HG02943 (cell line): ENCODE measurements at regions not wholly inside any gene's neighbourhood (a gene's known extent, or its start where the extent isn't known, plus 50 kb on each side); places are given as distances from the start of the nearest gene placed in this dataset.

Experiments used
- ATAC-seq: cut with Tn5 transposase; IDR thresholded peaks from one replicate; pipeline ENCODE4 v1.9.1; 2021; ENCODE audit warnings: mild to moderate bottlenecking, low read depth, moderate library complexity; ENCODE audit not compliant: unreplicated experiment

DNA sequence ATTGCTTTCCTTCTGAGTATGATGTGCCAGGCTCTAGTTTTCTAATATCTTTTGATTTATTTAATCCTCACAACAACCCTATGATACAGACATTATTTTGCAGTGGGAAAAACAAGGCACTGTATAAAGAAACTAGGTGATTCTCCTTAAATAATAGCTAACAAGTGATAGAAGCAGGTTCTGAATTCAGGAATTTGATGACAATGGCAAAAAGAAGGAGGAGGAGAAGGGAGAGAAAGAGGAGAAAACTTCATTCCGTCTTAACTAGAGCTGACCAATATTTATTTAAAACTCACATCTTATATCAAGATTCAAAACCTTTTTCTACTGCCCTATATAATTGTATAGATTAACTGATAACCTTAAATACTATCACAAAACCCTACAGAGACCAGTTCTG, 1477.1 kb upstream of the PCDH7 start:
- no peak for ATAC-seq

GRCh38 chr4:29243851-29244250, 1476.3 kb upstream of the PCDH7 start:
- no peak for ATAC-seq

DNA sequence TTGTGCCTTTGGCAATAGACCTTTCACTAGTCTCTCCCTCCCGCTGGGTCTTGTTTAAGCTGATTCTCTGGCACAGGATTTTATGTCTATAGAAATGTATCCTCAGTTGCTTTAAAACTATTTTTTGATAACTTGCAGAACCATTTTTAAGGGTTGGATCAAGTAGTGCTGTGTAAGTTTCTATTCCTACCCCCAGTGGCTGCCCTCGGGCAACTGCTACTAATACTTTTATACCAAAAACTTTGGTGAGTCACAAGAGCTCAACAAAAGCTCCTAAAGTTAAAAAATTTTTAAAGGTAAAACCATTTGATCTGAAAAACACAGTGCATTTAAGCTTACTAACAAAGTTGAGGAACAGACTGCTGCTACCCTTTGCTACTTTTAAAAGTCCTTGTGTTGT, 1460.6 kb upstream of the PCDH7 start:
- ATAC-seq = no peak

DNA sequence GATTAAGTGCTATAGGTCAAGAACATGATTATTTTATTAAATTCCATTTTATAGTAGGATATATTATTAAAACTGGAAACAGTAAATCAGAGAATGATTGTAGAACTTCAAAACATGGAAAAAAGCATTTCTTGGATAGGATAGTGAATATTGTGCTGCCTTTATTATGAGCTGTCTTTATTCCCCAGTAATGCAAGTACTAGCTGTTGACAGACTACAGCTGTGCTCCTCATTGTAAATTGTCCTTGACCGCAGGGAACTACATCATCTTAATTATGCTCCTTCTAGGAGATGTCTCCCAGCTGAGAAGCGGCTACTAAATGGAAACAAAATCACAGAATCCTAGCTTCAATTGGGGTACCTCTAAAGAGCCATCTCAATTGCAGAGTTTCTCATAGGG, 1457.2 kb upstream of the PCDH7 start:
- no peak for ATAC-seq

- no peak for ATAC-seq
Observed at GRCh38 chr4:29276150-29276549, 1444.0 kb upstream of the PCDH7 start.

GRCh38 chr4:29277381-29277780, 1442.8 kb upstream of the PCDH7 start:
- ATAC-seq = no peak

DNA sequence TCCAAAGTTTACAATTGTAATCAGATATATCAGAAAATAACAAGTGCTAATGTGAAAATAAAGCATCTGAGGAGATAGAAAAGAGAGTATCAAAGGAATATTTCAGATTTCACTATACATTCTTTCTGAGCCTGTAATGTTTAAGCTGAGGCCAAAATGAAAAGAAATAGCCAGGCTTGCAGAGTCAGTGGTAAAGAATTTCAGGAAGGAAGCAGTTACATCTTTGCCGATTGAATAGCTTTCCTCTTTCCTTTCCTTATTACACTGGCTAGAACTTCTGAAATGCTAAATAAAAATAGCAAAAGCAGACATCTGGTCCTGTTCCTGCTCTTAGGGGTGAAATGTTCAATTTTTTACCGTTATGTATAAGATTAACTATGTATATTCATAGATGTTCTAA, 1441.6 kb upstream of the PCDH7 start:
- ATAC-seq = no peak

- ATAC-seq = no peak
Observed at GRCh38 chr4:29289118-29289517, 1431.1 kb upstream of the PCDH7 start.

DNA sequence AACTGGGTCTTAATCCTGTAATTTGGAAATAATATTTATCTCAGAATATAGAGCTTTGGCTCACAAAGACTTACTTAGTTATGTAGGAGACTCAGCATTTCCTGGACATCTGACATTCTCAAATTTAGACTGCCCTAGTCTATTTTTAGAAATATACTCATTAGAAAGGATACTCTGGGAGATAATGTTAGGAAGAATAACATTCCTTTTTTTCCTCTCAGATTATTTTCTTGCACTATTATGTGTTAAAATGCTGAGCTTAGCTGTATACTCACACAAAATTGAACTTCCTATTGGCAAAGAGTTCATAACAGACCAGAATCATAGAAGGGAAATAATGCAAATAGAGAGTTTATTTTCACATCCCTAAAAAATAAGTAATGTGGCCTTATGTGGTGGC, 1424.9 kb upstream of the PCDH7 start:
- no peak for ATAC-seq

DNA sequence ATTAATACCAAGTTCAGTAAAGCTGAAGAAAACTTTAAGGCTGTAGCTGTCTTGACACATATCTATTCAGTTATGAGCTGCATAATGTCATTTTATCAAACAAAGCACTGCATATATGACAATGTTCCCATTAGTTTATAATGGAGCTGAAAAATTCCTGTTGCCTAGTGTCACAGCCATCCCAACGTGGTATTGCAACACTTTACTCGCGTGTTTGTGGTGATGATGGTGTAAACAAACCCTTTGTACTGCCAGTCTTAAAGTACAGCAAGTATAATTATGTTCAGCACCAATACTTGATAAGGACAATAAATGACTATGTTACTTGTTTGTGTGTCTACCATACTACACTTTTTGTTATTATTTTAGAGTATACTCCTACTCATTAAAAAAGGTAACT, 1415.6 kb upstream of the PCDH7 start:
- ATAC-seq = no peak

DNA sequence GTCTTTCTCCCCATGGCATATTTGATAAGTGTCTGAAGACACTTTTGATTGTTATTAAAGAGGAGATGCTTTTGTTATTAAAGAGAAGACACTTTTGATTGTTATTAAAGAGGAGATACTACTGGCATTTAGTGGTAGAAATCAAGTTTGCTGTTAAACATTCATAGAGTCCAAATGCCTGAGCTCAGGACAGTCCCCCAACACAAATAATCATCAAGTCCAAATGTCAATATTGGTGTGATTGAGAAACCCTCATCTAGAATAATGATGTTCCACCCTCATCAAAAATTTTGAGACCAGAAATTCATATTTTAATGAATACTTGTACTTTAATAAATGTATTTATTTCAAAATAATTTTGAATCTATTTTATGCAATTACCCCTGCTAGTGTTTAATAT, 1412.9 kb upstream of the PCDH7 start:
- no peak for ATAC-seq

DNA sequence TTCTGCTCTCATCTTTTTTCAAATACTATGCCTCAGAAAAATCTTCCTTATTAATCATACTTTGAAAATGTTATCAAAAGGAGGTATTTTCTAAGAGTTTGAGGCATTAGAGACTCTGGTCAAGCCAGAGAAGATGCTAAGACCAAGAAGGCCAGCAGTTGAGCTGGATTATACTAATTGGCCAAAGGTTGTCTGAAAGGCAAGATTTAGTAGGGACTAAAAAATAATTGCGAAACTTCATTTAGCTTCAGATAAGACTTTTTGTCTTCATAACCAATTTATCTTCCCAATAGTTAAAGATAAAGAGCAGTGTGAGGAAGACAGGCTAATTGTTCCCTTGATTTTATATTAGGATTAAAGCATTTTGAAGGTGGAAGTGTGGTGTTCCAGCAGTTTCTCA, 1412.4 kb upstream of the PCDH7 start:
- no peak for ATAC-seq

GRCh38 chr4:29309050-29309449, 1411.1 kb upstream of the PCDH7 start:
- no peak for ATAC-seq

GRCh38 chr4:29310252-29310651, 1409.9 kb upstream of the PCDH7 start:
- ATAC-seq = no peak

GRCh38 chr4:29311247-29311646, 1408.9 kb upstream of the PCDH7 start:
- no peak for ATAC-seq

- no peak for ATAC-seq
Observed at GRCh38 chr4:29319663-29320340, 1400.4 kb upstream of the PCDH7 start.

DNA sequence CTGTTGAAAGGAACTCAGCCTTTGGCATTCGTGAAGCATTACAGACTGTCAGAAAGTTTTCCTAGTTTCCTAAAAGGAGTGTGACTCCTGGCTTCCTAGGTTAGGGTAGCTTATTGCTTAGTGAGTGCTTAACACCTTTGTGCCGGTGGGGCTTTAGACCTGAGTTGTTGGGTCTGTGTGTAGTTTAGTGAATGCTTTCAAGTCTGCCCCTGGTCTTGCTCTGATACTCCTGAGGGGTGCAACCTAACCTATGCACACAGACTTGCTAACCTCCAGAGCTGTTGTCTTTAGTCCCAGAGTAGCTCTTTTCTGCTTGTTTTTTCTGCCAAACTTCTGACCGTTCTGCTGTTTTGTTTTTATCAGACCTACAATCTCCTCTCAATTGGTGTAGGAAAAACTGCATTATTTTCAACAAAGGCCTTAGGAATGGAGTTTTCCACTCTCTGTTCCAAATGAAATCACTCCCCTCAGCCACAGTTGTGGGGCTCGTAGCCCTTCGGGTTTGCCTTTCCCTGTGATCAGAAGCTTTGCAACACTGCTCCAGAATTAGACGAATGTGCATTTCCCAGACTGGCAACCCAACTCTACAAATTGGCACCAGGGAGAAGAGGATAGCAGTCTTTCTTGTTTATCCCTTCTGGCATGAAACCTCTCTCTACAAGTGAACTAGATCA, 1399.1 kb upstream of the PCDH7 start:
- no peak for ATAC-seq

DNA sequence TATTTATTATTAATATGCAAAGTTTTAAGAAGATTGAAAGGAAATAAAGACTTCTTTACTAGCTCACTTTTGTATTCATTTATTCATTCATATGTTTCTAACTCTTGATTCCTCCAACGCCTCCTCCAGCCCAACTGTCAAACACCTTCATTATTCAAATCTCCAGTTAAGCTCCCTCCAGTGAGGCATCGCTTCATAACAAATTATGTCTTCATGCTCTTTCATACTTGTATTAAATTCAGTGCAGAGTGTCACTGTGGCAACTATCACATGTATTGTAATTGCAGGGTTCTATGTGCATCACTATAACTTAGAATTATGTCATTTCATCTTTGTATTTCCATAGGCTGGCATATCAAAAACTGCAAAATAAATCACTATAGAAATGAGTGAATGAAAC, 1394.2 kb upstream of the PCDH7 start:
- ATAC-seq = no peak

DNA sequence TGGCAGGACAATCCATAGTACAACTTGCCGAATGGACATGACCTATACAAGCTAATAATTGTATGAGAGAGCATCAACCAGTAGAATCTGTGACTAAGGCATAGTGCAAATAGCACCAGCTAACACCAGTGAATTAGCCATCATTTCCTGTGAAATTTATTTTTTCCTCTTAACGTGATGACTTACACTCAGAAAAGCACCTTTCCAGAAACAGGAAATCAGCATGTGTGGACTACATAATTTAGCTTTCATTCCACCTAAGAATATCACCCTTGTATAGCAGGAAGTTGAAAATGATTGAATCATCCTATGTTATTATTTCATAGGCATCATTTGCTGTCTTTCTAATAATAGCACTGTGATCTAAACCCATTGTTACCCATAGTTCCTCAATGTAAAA, 1393.4 kb upstream of the PCDH7 start:
- no peak for ATAC-seq

DNA sequence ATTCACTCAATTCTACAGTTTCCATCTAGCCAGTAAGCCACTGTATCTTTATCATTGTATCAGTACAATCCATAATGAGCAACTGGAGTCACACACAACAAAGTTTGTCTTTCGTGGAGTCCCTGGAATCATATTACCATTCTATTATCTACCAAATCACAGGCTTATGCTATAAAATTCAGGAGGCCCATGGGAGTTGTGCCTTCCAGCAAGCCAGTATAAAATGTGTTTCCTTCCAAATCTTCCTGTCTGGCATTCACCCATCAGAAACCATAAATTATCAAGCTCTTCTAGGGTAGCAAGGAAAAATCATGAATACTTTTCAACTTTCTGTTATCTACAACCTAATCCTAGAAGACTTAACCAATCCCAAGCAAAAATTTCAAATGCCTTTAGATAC, 1383.3 kb upstream of the PCDH7 start:
- no peak for ATAC-seq

DNA sequence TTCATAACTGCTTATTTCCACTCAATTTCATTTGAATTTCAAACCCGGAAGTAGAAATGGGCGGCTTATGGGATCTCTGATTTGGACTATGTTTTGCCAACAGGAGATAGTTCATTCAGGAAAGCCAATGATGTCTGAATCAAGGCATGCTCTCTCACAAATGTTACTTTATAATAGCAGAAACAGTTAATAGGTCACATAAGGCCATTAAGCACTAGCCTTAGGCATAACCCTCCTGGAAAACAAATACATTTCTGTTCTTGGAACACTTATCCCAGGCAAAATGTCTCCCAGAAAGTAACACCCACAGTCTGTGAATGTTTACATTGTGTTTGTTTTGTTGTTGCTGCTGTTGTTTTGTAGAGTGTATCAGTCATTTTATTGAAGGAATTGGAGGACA, 1347.2 kb upstream of the PCDH7 start:
- ATAC-seq = no peak

GRCh38 chr4:29375716-29376115, 1344.5 kb upstream of the PCDH7 start:
- no peak for ATAC-seq
